Neural progenitor cell (in vitro differentiated cells): ENCODE measurements at regions not wholly inside any gene's neighbourhood (a gene's known extent, or its start where the extent isn't known, plus 50 kb on each side); places are given as distances from the start of the nearest gene placed in this dataset.

ENCODE experiments used
- DNase-seq: peaks from one replicate; pipeline ENCODE4 v3.0.0-alpha.2; 2016; ENCODE audit warnings: low spot score
- H2AFZ ChIP-seq: fragments of 200-600 bp; sonication (generic); replicated peaks from 2 replicates; pipeline ENCODE4 v1.6.1; 2016; ENCODE audit warnings: antibody characterized with exemption
- H3F3A ChIP-seq: fragments of 200-600 bp; sonication (generic); 2 replicates; pipeline ENCODE4 v1.6.1; 2016; ENCODE audit warnings: antibody characterized with exemption, low read depth
- H3K27ac ChIP-seq: fragments of 200-600 bp; sonication (generic); 2 replicates; pipeline ENCODE4 v1.5.1; 2016; ENCODE audit warnings: mild to moderate bottlenecking
- H3K27me3 ChIP-seq: fragments of 200-600 bp; sonication (generic); 2 replicates; pipeline ENCODE4 v1.6.1; 2016; ENCODE audit warnings: mild to moderate bottlenecking, moderate library complexity
- H3K36me3 ChIP-seq: fragments of 200-600 bp; sonication (generic); 2 replicates; pipeline ENCODE4 v1.5.1; 2016
- H3K4me1 ChIP-seq: fragments of 200-600 bp; sonication (generic); 2 replicates; pipeline ENCODE4 v1.6.1; 2016; ENCODE audit warnings: mixed run types
- H3K4me2 ChIP-seq: fragments of 200-600 bp; sonication (generic); 2 replicates; pipeline ENCODE4 v1.6.1; 2016
- H3K4me3 ChIP-seq: fragments of 200-600 bp; sonication (generic); 2 replicates; pipeline ENCODE4 v1.5.1; 2016
- H3K79me2 ChIP-seq: fragments of 200-600 bp; sonication (generic); 2 replicates; pipeline ENCODE4 v1.6.1; 2016; ENCODE audit warnings: low read depth
- H3K9ac ChIP-seq: fragments of 200-600 bp; sonication (generic); 2 replicates; pipeline ENCODE4 v1.6.1; 2016
- H3K9me3 ChIP-seq: fragments of 200-600 bp; sonication (generic); 2 replicates; pipeline ENCODE4 v1.5.1; 2016; ENCODE audit warnings: low read depth
- H4K20me1 ChIP-seq: fragments of 200-600 bp; sonication (generic); 2 replicates; pipeline ENCODE4 v1.6.1; 2016; ENCODE audit warnings: low read depth
- H3K27ac Mint-ChIP-seq: 3 replicates; pipeline ENCODE4 v1.8.0; 2021; ENCODE audit warnings: mixed read lengths
- H3K27me3 Mint-ChIP-seq: 2 replicates; pipeline ENCODE4 v1.8.0; 2022; ENCODE audit warnings: low read depth, mild to moderate bottlenecking, inconsistent platforms, moderate library complexity, mixed read lengths; ENCODE audit not compliant: insufficient read depth
- H3K36me3 Mint-ChIP-seq: 3 replicates; pipeline ENCODE4 v1.8.0; 2021; ENCODE audit warnings: mixed read lengths
- H3K4me1 Mint-ChIP-seq: 3 replicates; pipeline ENCODE4 v1.8.0; 2021; ENCODE audit warnings: mixed read lengths
- H3K4me3 Mint-ChIP-seq: 3 replicates; pipeline ENCODE4 v1.8.0; 2021; ENCODE audit warnings: mild to moderate bottlenecking, moderate library complexity, mixed read lengths
- H3K9me3 Mint-ChIP-seq: 3 replicates; pipeline ENCODE4 v1.8.0; 2020; ENCODE audit warnings: mixed read lengths
- CTCF ChIP-seq: fragments of 200-600 bp; sonication (generic); IDR thresholded peaks from 2 replicates; pipeline ENCODE4 v1.5.1; 2017; ENCODE audit warnings: antibody characterized with exemption, mild to moderate bottlenecking
- EZH2 ChIP-seq: fragments of 200-600 bp; sonication (generic); IDR thresholded peaks from 2 replicates; pipeline ENCODE4 v1.6.1; 2017; ENCODE audit warnings: antibody characterized with exemption, mild to moderate bottlenecking, moderate library complexity
- EZH2phosphoT487 ChIP-seq: fragments of 200-600 bp; sonication (generic); IDR thresholded peaks from 2 replicates; pipeline ENCODE4 v1.6.1; 2017; ENCODE audit warnings: antibody characterized with exemption

GRCh38 chr2:54065411-54065810 is 50.0 kb upstream of the ACYP2 start:
- Mint-ChIP-seq H3K4me3 (no peak overlapping the region), H3K27me3 (peaks cover 2% of the 10 kb centered on the region), H3K9me3 (no peaks in the 10 kb centered on the region), H3K4me1 (no peaks in the 10 kb centered on the region), H3K36me3 (no peaks in the 10 kb centered on the region), H3K27ac (no peak overlapping the region)
- Histone ChIP-seq H3K4me1 (no peaks in the 10 kb centered on the region), H3K4me2 (no peak overlapping the region), H3K27ac (no peak overlapping the region), H3K79me2 (no peaks in the 10 kb centered on the region), H3K27me3 (no peaks in the 10 kb centered on the region), H4K20me1 (no peaks in the 10 kb centered on the region), H3K4me3 (no peak overlapping the region), H2AFZ (no peak overlapping the region), H3K36me3 (no peaks in the 10 kb centered on the region), H3K9me3 (no peaks in the 10 kb centered on the region), H3K9ac (no peak overlapping the region), H3F3A (no peaks in the 10 kb centered on the region)
- TF ChIP-seq EZH2 = no peak
- no peak for TF ChIP-seq EZH2phosphoT487
- no peak for TF ChIP-seq CTCF
- no peak for DNase-seq

GRCh38 chr2:54063967-54064535 is 51.4 kb upstream of the ACYP2 start:
- H3K4me3 Mint-ChIP-seq = no peak overlapping the region
- H3K4me1 ChIP-seq = no peaks in the 10 kb centered on the region
- H3K79me2 ChIP-seq = no peaks in the 10 kb centered on the region
- no peak overlapping the region for H3K27ac Mint-ChIP-seq
- H2AFZ ChIP-seq = no peak overlapping the region
- H3K4me2 ChIP-seq = no peak overlapping the region
- no peaks in the 10 kb centered on the region for H3K27me3 ChIP-seq
- H3K4me1 Mint-ChIP-seq = no peaks in the 10 kb centered on the region
- H3K27ac ChIP-seq = no peak overlapping the region
- peaks cover 2% of the 10 kb centered on the region for H3K9me3 Mint-ChIP-seq
- DNase-seq = no peak
- no peaks in the 10 kb centered on the region for H3K9me3 ChIP-seq
- H3K27me3 Mint-ChIP-seq = peaks cover 2% of the 10 kb centered on the region
- H4K20me1 ChIP-seq = no peaks in the 10 kb centered on the region
- no peak overlapping the region for H3K4me3 ChIP-seq
- H3K36me3 Mint-ChIP-seq = peaks cover 2% of the 10 kb centered on the region
- no peak overlapping the region for H3K9ac ChIP-seq
- H3F3A ChIP-seq = no peaks in the 10 kb centered on the region
- H3K36me3 ChIP-seq = no peaks in the 10 kb centered on the region
- TF ChIP-seq CTCF (no peak), EZH2 (no peak), EZH2phosphoT487 (no peak)

- H3K36me3 ChIP-seq = no peaks in the 10 kb centered on the region
- TF ChIP-seq EZH2 (no peak), EZH2phosphoT487 (no peak), CTCF (no peak)
- no peaks in the 10 kb centered on the region for H3K27me3 ChIP-seq
- no peaks in the 10 kb centered on the region for H3F3A ChIP-seq
- H3K9ac ChIP-seq = no peak overlapping the region
- Mint-ChIP-seq H3K4me3 (no peak overlapping the region), H3K4me1 (no peaks in the 10 kb centered on the region), H3K36me3 (peaks cover 9% of the 10 kb centered on the region), H3K27me3 (peaks cover 2% of the 10 kb centered on the region), H3K9me3 (peaks cover 12% of the 10 kb centered on the region), H3K27ac (no peak overlapping the region)
- H3K9me3 ChIP-seq = peaks cover 8% of the 10 kb centered on the region
- H3K79me2 ChIP-seq = no peaks in the 10 kb centered on the region
- no peak overlapping the region for H3K27ac ChIP-seq
- no peak overlapping the region for H2AFZ ChIP-seq
- no peaks in the 10 kb centered on the region for H3K4me1 ChIP-seq
- H3K4me2 ChIP-seq = no peak overlapping the region
- H3K4me3 ChIP-seq = no peak overlapping the region
- no peaks in the 10 kb centered on the region for H4K20me1 ChIP-seq
- no peak for DNase-seq
Measured at GRCh38 chr2:54062401-54062800, 53.0 kb upstream of the ACYP2 start.
